Hepatocyte (in vitro differentiated cells): ENCODE measurements at regions not wholly inside any gene's neighbourhood (a gene's known extent, or its start where the extent isn't known, plus 50 kb on each side); places are given as distances from the start of the nearest gene placed in this dataset.
"Not testable (repeated sequence)": the region's sequence is repeated elsewhere in the genome, so short reads cannot be mapped to it uniquely, and the experiment has no call there.

ENCODE experiments used
- CTCF ChIP-seq: fragments of 200-600 bp; sonication (generic); IDR thresholded peaks from 2 replicates; pipeline ENCODE4 v1.5.1; 2016; ENCODE audit warnings: antibody characterized with exemption, mild to moderate bottlenecking; ENCODE audit not compliant: poor library complexity
- EZH2 ChIP-seq: fragments of 200-600 bp; sonication (generic); IDR thresholded peaks from 2 replicates; pipeline ENCODE4 v1.6.1; 2016; ENCODE audit warnings: antibody characterized with exemption, mild to moderate bottlenecking, borderline replicate concordance
- EZH2phosphoT487 ChIP-seq: fragments of 200-600 bp; sonication (generic); IDR thresholded peaks from one replicate; pipeline ENCODE4 v1.6.1; 2018; ENCODE audit warnings: antibody characterized with exemption, mild to moderate bottlenecking, low read depth, moderate library complexity; ENCODE audit not compliant: unreplicated experiment, severe bottlenecking

- TF ChIP-seq CTCF, EZH2, EZH2phosphoT487: not testable (repeated sequence)
These were observed 228.2 kb upstream of the RPS23 start for GRCh38 chr5:82506390-82506789.
